Smooth muscle cell (in vitro differentiated cells): ENCODE measurements at regions not wholly inside any gene's neighbourhood (a gene's known extent, or its start where the extent isn't known, plus 50 kb on each side); places are given as distances from the start of the nearest gene placed in this dataset.
"Not testable (repeated sequence)": the region's sequence is repeated elsewhere in the genome, so short reads cannot be mapped to it uniquely, and the experiment has no call there.

ENCODE experiments used
- DNase-seq: peaks from one replicate; lab custom pipeline; 2025; ENCODE audit not compliant: unreplicated experiment; lab: John Stamatoyannopoulos, UW
- H2AFZ ChIP-seq: fragments of 200-600 bp; sonication (generic); 2 replicates; pipeline ENCODE4 v1.6.0; 2016; ENCODE audit warnings: antibody characterized with exemption, low read depth, mild to moderate bottlenecking
- H3F3A ChIP-seq: fragments of 200-600 bp; sonication (generic); 2 replicates; pipeline ENCODE4 v1.6.0; 2017; ENCODE audit warnings: antibody characterized with exemption, low read depth
- H3K27ac ChIP-seq: fragments of 200-600 bp; sonication (generic); 2 replicates; pipeline ENCODE4 v1.5.1; 2016; ENCODE audit warnings: low read depth, mild to moderate bottlenecking
- H3K27me3 ChIP-seq: fragments of 200-600 bp; sonication (generic); 2 replicates; pipeline ENCODE4 v1.6.1; 2016; ENCODE audit warnings: low read depth, mild to moderate bottlenecking
- H3K36me3 ChIP-seq: fragments of 200-600 bp; sonication (generic); 2 replicates; pipeline ENCODE4 v1.5.1; 2016; ENCODE audit warnings: low read depth
- H3K4me1 ChIP-seq: fragments of 200-600 bp; sonication (generic); 2 replicates; pipeline ENCODE4 v1.5.1; 2016; ENCODE audit warnings: low read depth
- H3K4me2 ChIP-seq: fragments of 200-600 bp; sonication (generic); 2 replicates; pipeline ENCODE4 v1.6.0; 2016; ENCODE audit warnings: mild to moderate bottlenecking
- H3K4me3 ChIP-seq: fragments of 200-600 bp; sonication (generic); 2 replicates; pipeline ENCODE4 v1.5.1; 2016; ENCODE audit warnings: mild to moderate bottlenecking
- H3K79me2 ChIP-seq: fragments of 200-600 bp; sonication (generic); 2 replicates; pipeline ENCODE4 v1.6.0; 2016; ENCODE audit warnings: low read depth, mild to moderate bottlenecking
- H3K9ac ChIP-seq: fragments of 200-600 bp; sonication (generic); 2 replicates; pipeline ENCODE4 v1.6.0; 2016; ENCODE audit warnings: low read depth
- H3K9me3 ChIP-seq: fragments of 200-600 bp; sonication (generic); replicated peaks from 2 replicates; pipeline ENCODE4 v1.5.1; 2016; ENCODE audit warnings: low read depth
- H4K20me1 ChIP-seq: fragments of 200-600 bp; sonication (generic); 2 replicates; pipeline ENCODE4 v1.6.0; 2016; ENCODE audit warnings: low read depth
- CTCF ChIP-seq: fragments of 200-600 bp; sonication (generic); IDR thresholded peaks from 2 replicates; pipeline ENCODE4 v1.5.1; 2017; ENCODE audit warnings: borderline replicate concordance, mild to moderate bottlenecking, antibody characterized with exemption; ENCODE audit not compliant: insufficient read depth, poor library complexity, severe bottlenecking
- WGBS: methylation state at CpG from one replicate; pipeline ENCODE4 v1.1.7; 2016; ENCODE audit warnings: low lambda C conversion rate; 5-methylcytosine and 5-hydroxymethylcytosine counted together

GRCh38 chr12:85423947-85424346 lies 143.9 kb downstream of the ALX1 start:
- Histone ChIP-seq H3K4me2 (no peak overlapping the region), H3K9ac (no peak overlapping the region), H3F3A (no peaks in the 10 kb centered on the region), H3K4me3 (no peak overlapping the region), H3K9me3 (no peaks in the 10 kb centered on the region), H2AFZ (no peak overlapping the region), H3K27ac (no peak overlapping the region), H3K27me3 (no peaks in the 10 kb centered on the region), H4K20me1 (no peaks in the 10 kb centered on the region), H3K79me2 (no peaks in the 10 kb centered on the region), H3K36me3 (no peaks in the 10 kb centered on the region), H3K4me1 (no peaks in the 10 kb centered on the region)
- TF ChIP-seq CTCF, result no peak
- DNase-seq, result no peak
- 94% methylated on average over 3 of the region's 3 CpGs for WGBS

GRCh38 chr12:85424581-85425348 lies 144.7 kb downstream of the ALX1 start:
- DNase-seq, result no peak

GRCh38 chr12:85425349-85425612 lies 145.3 kb downstream of the ALX1 start:
- no peak for DNase-seq
- H2AFZ ChIP-seq, result no peak overlapping the region
- H3K4me1 ChIP-seq, result no peaks in the 10 kb centered on the region
- no peaks in the 10 kb centered on the region for H3F3A ChIP-seq
- H3K9ac ChIP-seq, result no peak overlapping the region
- H3K4me3 ChIP-seq, result no peak overlapping the region
- no peaks in the 10 kb centered on the region for H3K79me2 ChIP-seq
- H3K27me3 ChIP-seq, result no peaks in the 10 kb centered on the region
- no peak overlapping the region for H3K4me2 ChIP-seq
- no peaks in the 10 kb centered on the region for H3K36me3 ChIP-seq
- no peaks in the 10 kb centered on the region for H4K20me1 ChIP-seq
- no peak overlapping the region for H3K27ac ChIP-seq
- TF ChIP-seq CTCF, result no peak
- no peaks in the 10 kb centered on the region for H3K9me3 ChIP-seq
- 5% methylated on average over 1 of the region's 1 CpG for WGBS

More at GRCh38 chr12:85424581-85425348, 144.7 kb downstream of the ALX1 start:
- peak; percentile 60 for TF ChIP-seq CTCF
- 63% methylated on average over 10 of the region's 10 CpGs for WGBS
- no peaks in the 10 kb centered on the region for H3K4me1 ChIP-seq
- H3K9ac ChIP-seq, result no peak overlapping the region
- H3K27ac ChIP-seq, result no peak overlapping the region
- H3K9me3 ChIP-seq, result no peaks in the 10 kb centered on the region
- H3K4me2 ChIP-seq, result peak overlapping the region; percentile 62
- H3K27me3 ChIP-seq, result no peaks in the 10 kb centered on the region
- no peak overlapping the region for H2AFZ ChIP-seq
- H3F3A ChIP-seq, result no peaks in the 10 kb centered on the region
- no peak overlapping the region for H3K4me3 ChIP-seq
- H4K20me1 ChIP-seq, result no peaks in the 10 kb centered on the region
- H3K36me3 ChIP-seq, result no peaks in the 10 kb centered on the region
- H3K79me2 ChIP-seq, result no peaks in the 10 kb centered on the region

- Histone ChIP-seq H3K36me3 (no peaks in the 10 kb centered on the region), H3F3A (no peaks in the 10 kb centered on the region), H4K20me1 (no peaks in the 10 kb centered on the region), H2AFZ (no peak overlapping the region), H3K27ac (no peak overlapping the region), H3K79me2 (no peaks in the 10 kb centered on the region), H3K4me1 (no peaks in the 10 kb centered on the region), H3K9ac (no peak overlapping the region), H3K4me2 (no peak overlapping the region), H3K27me3 (no peaks in the 10 kb centered on the region), H3K9me3 (no peaks in the 10 kb centered on the region), H3K4me3 (no peak overlapping the region)
- TF ChIP-seq CTCF, result no peak
- DNase-seq, result no peak
- 80% methylated on average over 4 of the region's 4 CpGs for WGBS
Observed at GRCh38 chr12:85425926-85426325, 145.9 kb downstream of the ALX1 start.

GRCh38 chr12:85433148-85433547 lies 153.1 kb downstream of the ALX1 start:
- H3K36me3 ChIP-seq, H3K4me2 ChIP-seq, H3K9ac ChIP-seq, H3K79me2 ChIP-seq, H3K9me3 ChIP-seq, H4K20me1 ChIP-seq, H3K4me1 ChIP-seq, H2AFZ ChIP-seq, DNase-seq, H3F3A ChIP-seq, H3K27ac ChIP-seq, H3K4me3 ChIP-seq, H3K27me3 ChIP-seq: not testable (repeated sequence)
